ENCODE measurements at regions not wholly inside any gene's neighbourhood (a gene's known extent, or its start where the extent isn't known, plus 50 kb on each side); places are given as distances from the start of the nearest gene placed in this dataset.
A peak's percentile ranks its signal among the peaks of the same experiment; 100 is the strongest.

DNA sequence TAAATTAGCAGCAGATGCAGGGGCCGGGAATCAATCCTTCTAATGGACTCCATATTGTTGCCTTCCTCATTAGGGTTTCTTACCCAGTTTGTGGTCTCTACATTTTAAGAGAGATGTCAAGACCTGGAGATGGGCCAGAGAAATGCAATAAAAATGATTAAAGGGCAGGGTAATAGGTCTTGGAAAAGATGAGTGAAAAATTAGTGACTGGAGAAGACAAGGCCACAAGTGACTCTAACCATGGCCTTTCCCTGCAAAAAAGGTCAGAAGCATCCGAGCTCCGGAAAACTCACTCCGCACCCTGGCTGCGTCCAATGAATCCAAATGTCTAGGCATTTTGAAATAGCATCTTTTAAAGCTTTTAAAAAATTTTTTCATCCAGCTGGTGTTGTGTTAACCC lies 152.8 kb downstream of the ARRDC4 start:
- Mint-ChIP-seq H3K27ac (ENCODE audit: low read depth, unreplicated experiment) (no peak overlapping the region), H3K36me3 (ENCODE audit: insufficient read depth, unreplicated experiment) (no peaks in the 10 kb centered on the region), H3K27me3 (ENCODE audit: insufficient read depth, unreplicated experiment) (no peaks in the 10 kb centered on the region), H3K4me1 (ENCODE audit: insufficient read depth, unreplicated experiment) (no peaks in the 10 kb centered on the region), H3K4me3 (ENCODE audit: unreplicated experiment) (no peak overlapping the region), H3K9me3 (ENCODE audit: unreplicated experiment) (no peaks in the 10 kb centered on the region)
- POLR2A ChIA-PET, result interaction anchor here (0.6 kb wide), 1 partner anchor 610 kb away, joined by 3 read pairs; no protein-coding TSS in a partner anchor
- TF ChIP-seq, protein P1, sequence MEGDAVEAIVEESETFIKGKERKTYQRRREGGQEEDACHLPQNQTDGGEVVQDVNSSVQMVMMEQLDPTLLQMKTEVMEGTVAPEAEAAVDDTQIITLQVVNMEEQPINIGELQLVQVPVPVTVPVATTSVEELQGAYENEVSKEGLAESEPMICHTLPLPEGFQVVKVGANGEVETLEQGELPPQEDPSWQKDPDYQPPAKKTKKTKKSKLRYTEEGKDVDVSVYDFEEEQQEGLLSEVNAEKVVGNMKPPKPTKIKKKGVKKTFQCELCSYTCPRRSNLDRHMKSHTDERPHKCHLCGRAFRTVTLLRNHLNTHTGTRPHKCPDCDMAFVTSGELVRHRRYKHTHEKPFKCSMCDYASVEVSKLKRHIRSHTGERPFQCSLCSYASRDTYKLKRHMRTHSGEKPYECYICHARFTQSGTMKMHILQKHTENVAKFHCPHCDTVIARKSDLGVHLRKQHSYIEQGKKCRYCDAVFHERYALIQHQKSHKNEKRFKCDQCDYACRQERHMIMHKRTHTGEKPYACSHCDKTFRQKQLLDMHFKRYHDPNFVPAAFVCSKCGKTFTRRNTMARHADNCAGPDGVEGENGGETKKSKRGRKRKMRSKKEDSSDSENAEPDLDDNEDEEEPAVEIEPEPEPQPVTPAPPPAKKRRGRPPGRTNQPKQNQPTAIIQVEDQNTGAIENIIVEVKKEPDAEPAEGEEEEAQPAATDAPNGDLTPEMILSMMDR (IDR thresholded peaks at IDR 0.05; ENCODE audit: unreplicated experiment), result no peak
- no TSS peak for BruUV-seq (replicated peaks)
- CTCF ChIA-PET, result no interaction called here
- intact Hi-C loops (cut with micrococcal nuclease), result no loop called here
- no peak for DNase-seq (ENCODE audit: unreplicated experiment)

DNA sequence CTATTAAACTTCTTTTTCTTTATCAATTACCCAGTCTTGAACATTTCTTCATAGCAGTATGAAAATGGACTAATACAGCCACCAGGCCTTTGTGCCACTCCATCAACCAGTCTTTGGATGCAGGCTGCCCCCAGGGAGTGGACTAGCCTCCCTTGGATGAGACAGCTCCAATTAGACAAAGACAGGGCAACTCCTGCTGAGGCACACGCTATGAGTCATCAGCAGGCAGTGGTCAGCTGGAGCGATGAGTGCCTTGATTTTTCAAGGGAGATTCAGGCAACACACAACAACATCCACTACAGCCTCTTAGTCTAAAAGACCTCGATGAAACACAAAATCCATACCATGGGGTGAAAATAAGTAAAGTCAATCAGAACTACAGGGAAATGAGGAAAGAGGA lies 160.1 kb downstream of the ARRDC4 start:
- intact Hi-C loops (cut with micrococcal nuclease), result no loop called here
- Mint-ChIP-seq H3K9me3 (ENCODE audit: unreplicated experiment) (no peaks in the 10 kb centered on the region), H3K27me3 (ENCODE audit: insufficient read depth, unreplicated experiment) (no peaks in the 10 kb centered on the region), H3K36me3 (ENCODE audit: insufficient read depth, unreplicated experiment) (no peaks in the 10 kb centered on the region), H3K27ac (ENCODE audit: low read depth, unreplicated experiment) (no peak overlapping the region), H3K4me1 (ENCODE audit: insufficient read depth, unreplicated experiment) (peaks cover 17% of the 10 kb centered on the region), H3K4me3 (ENCODE audit: unreplicated experiment) (no peak overlapping the region)
- POLR2A ChIA-PET, result no interaction called here
- BruUV-seq (replicated peaks), result no TSS peak
- TF ChIP-seq, protein P1 (IDR thresholded peaks at IDR 0.05; ENCODE audit: unreplicated experiment), result no peak
- CTCF ChIA-PET, result interaction anchor here (0.7 to 1.3 kb wide), 2 partner anchors 36 to 57 kb away, joined by 4 read pairs; no protein-coding TSS in a partner anchor
- DNase-seq (ENCODE audit: unreplicated experiment), result peak; percentile 60

DNA sequence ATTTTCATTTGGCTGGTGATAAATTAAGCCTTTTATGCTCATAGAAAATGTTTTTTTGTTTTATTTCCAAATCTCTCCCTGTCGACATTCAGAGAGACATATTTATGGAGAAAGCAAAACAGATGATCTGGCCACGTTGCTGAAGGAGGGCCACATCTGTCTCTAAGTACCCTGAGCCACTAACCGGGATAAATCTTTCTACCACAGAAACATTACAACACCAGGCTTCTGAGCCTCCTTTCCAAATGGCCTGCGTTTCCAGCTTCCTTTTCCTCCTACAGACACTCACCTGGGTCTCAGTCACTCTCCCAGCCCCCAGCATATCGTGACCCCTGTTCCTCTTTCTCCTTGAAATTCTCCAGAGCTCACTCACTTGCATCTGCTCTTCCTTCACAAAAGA lies 161.0 kb downstream of the ARRDC4 start:
- intact Hi-C loops (cut with micrococcal nuclease), result no loop called here
- no TSS peak for BruUV-seq (replicated peaks)
- H3K36me3 Mint-ChIP-seq (ENCODE audit: insufficient read depth, unreplicated experiment), result no peaks in the 10 kb centered on the region
- peaks cover 19% of the 10 kb centered on the region for H3K4me1 Mint-ChIP-seq (ENCODE audit: insufficient read depth, unreplicated experiment)
- TF ChIP-seq, protein P1 (IDR thresholded peaks at IDR 0.05; ENCODE audit: unreplicated experiment), result no peak
- H3K9me3 Mint-ChIP-seq (ENCODE audit: unreplicated experiment), result no peaks in the 10 kb centered on the region
- DNase-seq (ENCODE audit: unreplicated experiment), result no peak
- ChIA-PET POLR2A (interaction anchor here (0.6 kb wide), 1 partner anchor 130 kb away, joined by 3 read pairs; no protein-coding TSS in a partner anchor), CTCF (no interaction called here)
- no peak overlapping the region for H3K27ac Mint-ChIP-seq (ENCODE audit: low read depth, unreplicated experiment)
- no peaks in the 10 kb centered on the region for H3K27me3 Mint-ChIP-seq (ENCODE audit: insufficient read depth, unreplicated experiment)
- H3K4me3 Mint-ChIP-seq (ENCODE audit: unreplicated experiment), result no peak overlapping the region

DNA sequence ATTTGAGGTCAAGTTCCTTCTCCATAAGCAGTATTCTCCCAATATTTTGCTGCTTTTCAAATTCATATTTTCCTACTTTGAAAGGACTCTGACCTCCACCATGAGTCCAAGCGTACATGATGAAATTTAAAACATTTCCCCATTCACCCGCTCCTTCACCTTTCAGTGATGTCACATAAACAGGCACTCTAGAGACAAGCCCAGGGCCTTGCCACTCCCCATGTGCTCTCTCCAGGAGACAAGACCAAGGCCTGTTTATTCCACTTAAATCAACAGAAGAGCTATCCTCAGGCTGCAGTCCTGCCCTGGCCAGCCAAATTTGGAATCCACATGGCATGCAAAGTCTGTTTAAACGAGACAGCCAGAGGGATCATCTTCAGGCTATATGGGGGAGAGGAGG lies 161.5 kb downstream of the ARRDC4 start:
- DNase-seq (ENCODE audit: unreplicated experiment), result no peak
- H3K27ac Mint-ChIP-seq (ENCODE audit: low read depth, unreplicated experiment), result no peak overlapping the region
- H3K4me1 Mint-ChIP-seq (ENCODE audit: insufficient read depth, unreplicated experiment), result peaks cover 24% of the 10 kb centered on the region
- ChIA-PET POLR2A (interaction anchor here (0.6 kb wide), 1 partner anchor 45 kb away, joined by 3 read pairs; no protein-coding TSS in a partner anchor), CTCF (no interaction called here)
- no TSS peak for BruUV-seq (replicated peaks)
- no peaks in the 10 kb centered on the region for H3K27me3 Mint-ChIP-seq (ENCODE audit: insufficient read depth, unreplicated experiment)
- intact Hi-C loops (cut with micrococcal nuclease), result no loop called here
- H3K4me3 Mint-ChIP-seq (ENCODE audit: unreplicated experiment), result no peak overlapping the region
- TF ChIP-seq, protein P1 (IDR thresholded peaks at IDR 0.05; ENCODE audit: unreplicated experiment), result no peak
- H3K36me3 Mint-ChIP-seq (ENCODE audit: insufficient read depth, unreplicated experiment), result no peaks in the 10 kb centered on the region
- H3K9me3 Mint-ChIP-seq (ENCODE audit: unreplicated experiment), result no peaks in the 10 kb centered on the region
